ENCODE measurements at regions not wholly inside any gene's neighbourhood (a gene's known extent, or its start where the extent isn't known, plus 50 kb on each side); places are given as distances from the start of the nearest gene placed in this dataset.

GRCh38 chr21:32197896-32198295 is 81.0 kb downstream of the MIS18A start:
- no peak for DNase-seq
- H3K4me1 ChIP-seq (ENCODE audit: control insufficient read depth, insufficient read depth, low read length): no peaks in the 10 kb centered on the region
- intact Hi-C loops (cut with DNase I): no loop called here
- no peaks in the 10 kb centered on the region for H3K9me3 ChIP-seq (ENCODE audit: control insufficient read depth, low read length)
- no peak overlapping the region for H3K27ac ChIP-seq (ENCODE audit: low read length)
- no peak overlapping the region for H3K4me3 ChIP-seq (ENCODE audit: low read length)
- no peak for ATAC-seq
- no peaks in the 10 kb centered on the region for H3K27me3 ChIP-seq (ENCODE audit: control insufficient read depth, insufficient read depth)
- WGBS: 26% methylated on average over 2 of the region's 2 CpGs

GRCh38 chr21:32196001-32196400 is 82.8 kb downstream of the MIS18A start:
- no peak overlapping the region for H3K27ac ChIP-seq (ENCODE audit: low read length)
- H3K9me3 ChIP-seq (ENCODE audit: control insufficient read depth, low read length): no peaks in the 10 kb centered on the region
- H3K4me1 ChIP-seq (ENCODE audit: control insufficient read depth, insufficient read depth, low read length): no peaks in the 10 kb centered on the region
- 88% methylated on average over 4 of the region's 4 CpGs for WGBS
- no peak overlapping the region for H3K4me3 ChIP-seq (ENCODE audit: low read length)
- ATAC-seq (no peak), DNase-seq (no peak)
- intact Hi-C loops (cut with DNase I): no loop called here
- no peaks in the 10 kb centered on the region for H3K27me3 ChIP-seq (ENCODE audit: control insufficient read depth, insufficient read depth)

GRCh38 chr21:32193098-32193465 is 85.8 kb downstream of the MIS18A start:
- DNase-seq (no peak), ATAC-seq (no peak)
- 77% methylated on average over 7 of the region's 7 CpGs for WGBS
- no peaks in the 10 kb centered on the region for H3K9me3 ChIP-seq (ENCODE audit: control insufficient read depth, low read length)
- no peak overlapping the region for H3K27ac ChIP-seq (ENCODE audit: low read length)
- no peak overlapping the region for H3K4me3 ChIP-seq (ENCODE audit: low read length)
- no peaks in the 10 kb centered on the region for H3K4me1 ChIP-seq (ENCODE audit: control insufficient read depth, insufficient read depth, low read length)
- intact Hi-C loops (cut with DNase I): no loop called here
- no peaks in the 10 kb centered on the region for H3K27me3 ChIP-seq (ENCODE audit: control insufficient read depth, insufficient read depth)

- no peaks in the 10 kb centered on the region for H3K9me3 ChIP-seq (ENCODE audit: control insufficient read depth, low read length)
- DNase-seq (no peak), ATAC-seq (no peak)
- H3K27me3 ChIP-seq (ENCODE audit: control insufficient read depth, insufficient read depth): no peaks in the 10 kb centered on the region
- no peak overlapping the region for H3K4me3 ChIP-seq (ENCODE audit: low read length)
- no peaks in the 10 kb centered on the region for H3K4me1 ChIP-seq (ENCODE audit: control insufficient read depth, insufficient read depth, low read length)
- intact Hi-C loops (cut with DNase I): no loop called here
- no peak overlapping the region for H3K27ac ChIP-seq (ENCODE audit: low read length)
- 84% methylated on average over 13 of the region's 13 CpGs for WGBS
Observed at GRCh38 chr21:32192291-32193097, 86.4 kb downstream of the MIS18A start.

GRCh38 chr21:32190493-32191144 is 88.2 kb downstream of the MIS18A start:
- DNase-seq (no peak), ATAC-seq (no peak)
- Histone ChIP-seq H3K4me1 (ENCODE audit: control insufficient read depth, insufficient read depth, low read length) (no peaks in the 10 kb centered on the region), H3K4me3 (ENCODE audit: low read length) (no peak overlapping the region), H3K27me3 (ENCODE audit: control insufficient read depth, insufficient read depth) (no peaks in the 10 kb centered on the region), H3K9me3 (ENCODE audit: control insufficient read depth, low read length) (no peaks in the 10 kb centered on the region), H3K27ac (ENCODE audit: low read length) (no peak overlapping the region)
- WGBS: 85% methylated on average over 9 of the region's 9 CpGs
- intact Hi-C loops (cut with DNase I): no loop called here

GRCh38 chr21:32189688-32190483 is 89.0 kb downstream of the MIS18A start:
- no peak for ATAC-seq
- intact Hi-C loops (cut with DNase I): no loop called here
- Histone ChIP-seq H3K27me3 (ENCODE audit: control insufficient read depth, insufficient read depth) (no peaks in the 10 kb centered on the region), H3K4me1 (ENCODE audit: control insufficient read depth, insufficient read depth, low read length) (no peaks in the 10 kb centered on the region), H3K4me3 (ENCODE audit: low read length) (no peak overlapping the region), H3K9me3 (ENCODE audit: control insufficient read depth, low read length) (no peaks in the 10 kb centered on the region), H3K27ac (ENCODE audit: low read length) (no peak overlapping the region)
- 86% methylated on average over 5 of the region's 5 CpGs for WGBS
- no peak for DNase-seq

- H3K4me1 ChIP-seq (ENCODE audit: control insufficient read depth, insufficient read depth, low read length): no peaks in the 10 kb centered on the region
- no peak overlapping the region for H3K4me3 ChIP-seq (ENCODE audit: low read length)
- WGBS: 53% methylated on average over 8 of the region's 8 CpGs
- H3K9me3 ChIP-seq (ENCODE audit: control insufficient read depth, low read length): no peaks in the 10 kb centered on the region
- ATAC-seq (no peak), DNase-seq (no peak)
- intact Hi-C loops (cut with DNase I): no loop called here
- H3K27me3 ChIP-seq (ENCODE audit: control insufficient read depth, insufficient read depth): no peaks in the 10 kb centered on the region
- no peak overlapping the region for H3K27ac ChIP-seq (ENCODE audit: low read length)
Observed at GRCh38 chr21:32186804-32187203, 92.0 kb downstream of the MIS18A start.

- Histone ChIP-seq H3K27ac (ENCODE audit: low read length) (no peak overlapping the region), H3K27me3 (ENCODE audit: control insufficient read depth, insufficient read depth) (no peaks in the 10 kb centered on the region), H3K9me3 (ENCODE audit: control insufficient read depth, low read length) (no peaks in the 10 kb centered on the region), H3K4me1 (ENCODE audit: control insufficient read depth, insufficient read depth, low read length) (no peaks in the 10 kb centered on the region), H3K4me3 (ENCODE audit: low read length) (no peak overlapping the region)
- WGBS: 97% methylated on average over 5 of the region's 5 CpGs
- intact Hi-C loops (cut with DNase I): no loop called here
- DNase-seq (no peak), ATAC-seq (no peak)
Observed at GRCh38 chr21:32185726-32186125, 93.1 kb downstream of the MIS18A start.

GRCh38 chr21:32185103-32185502 is 93.7 kb downstream of the MIS18A start:
- intact Hi-C loops (cut with DNase I): no loop called here
- WGBS: 79% methylated on average over 2 of the region's 2 CpGs
- Histone ChIP-seq H3K4me3 (ENCODE audit: low read length) (no peak overlapping the region), H3K9me3 (ENCODE audit: control insufficient read depth, low read length) (no peaks in the 10 kb centered on the region), H3K27me3 (ENCODE audit: control insufficient read depth, insufficient read depth) (no peaks in the 10 kb centered on the region), H3K4me1 (ENCODE audit: control insufficient read depth, insufficient read depth, low read length) (no peaks in the 10 kb centered on the region), H3K27ac (ENCODE audit: low read length) (no peak overlapping the region)
- DNase-seq (no peak), ATAC-seq (no peak)

GRCh38 chr21:32184485-32184884 is 94.4 kb downstream of the MIS18A start:
- Histone ChIP-seq H3K27ac (ENCODE audit: low read length) (no peak overlapping the region), H3K27me3 (ENCODE audit: control insufficient read depth, insufficient read depth) (no peaks in the 10 kb centered on the region), H3K9me3 (ENCODE audit: control insufficient read depth, low read length) (no peaks in the 10 kb centered on the region), H3K4me3 (ENCODE audit: low read length) (no peak overlapping the region), H3K4me1 (ENCODE audit: control insufficient read depth, insufficient read depth, low read length) (no peaks in the 10 kb centered on the region)
- WGBS: 62% methylated on average over 7 of the region's 7 CpGs
- intact Hi-C loops (cut with DNase I): no loop called here
- ATAC-seq (no peak), DNase-seq (no peak)

- intact Hi-C loops (cut with DNase I): no loop called here
Observed at GRCh38 chr21:32184065-32184464, 94.8 kb downstream of the MIS18A start.

More at GRCh38 chr21:32184065-32184464, 94.8 kb downstream of the MIS18A start:
- WGBS: 58% methylated on average over 5 of the region's 5 CpGs
- no peaks in the 10 kb centered on the region for H3K4me1 ChIP-seq (ENCODE audit: control insufficient read depth, insufficient read depth, low read length)
- H3K9me3 ChIP-seq (ENCODE audit: control insufficient read depth, low read length): no peaks in the 10 kb centered on the region
- DNase-seq (no peak), ATAC-seq (no peak)
- H3K27ac ChIP-seq (ENCODE audit: low read length): no peak overlapping the region
- no peaks in the 10 kb centered on the region for H3K27me3 ChIP-seq (ENCODE audit: control insufficient read depth, insufficient read depth)
- H3K4me3 ChIP-seq (ENCODE audit: low read length): no peak overlapping the region

Measured in right cardiac atrium (tissue), 5 donors.